DND-41 (cell line): ENCODE measurements at regions not wholly inside any gene's neighbourhood (a gene's known extent, or its start where the extent isn't known, plus 50 kb on each side); places are given as distances from the start of the nearest gene placed in this dataset.

Source experiments
- CTCF ChIP-seq: IDR thresholded peaks from 2 replicates; pipeline ENCODE4 v1.5.1; 2012; ENCODE audit warnings: borderline replicate concordance, low read length, moderate library complexity, mild to moderate bottlenecking; ENCODE audit not compliant: poor library complexity, severe bottlenecking; ENCODE audit errors: extremely low read depth
- EZH2 ChIP-seq: IDR thresholded peaks from 3 replicates; pipeline ENCODE4 v1.6.1; 2012; ENCODE audit warnings: borderline replicate concordance, low read depth, mild to moderate bottlenecking, moderate library complexity, low read length, inconsistent platforms; ENCODE audit not compliant: severe bottlenecking

- TF ChIP-seq CTCF: no peak
- no peak for TF ChIP-seq EZH2
Observed at GRCh38 chr12:4176168-4176567, 97.4 kb upstream of the CCND2 start.
